Lung (tissue), 11 donors: ENCODE measurements at regions not wholly inside any gene's neighbourhood (a gene's known extent, or its start where the extent isn't known, plus 50 kb on each side); places are given as distances from the start of the nearest gene placed in this dataset.
"Not testable (repeated sequence)": the region's sequence is repeated elsewhere in the genome, so short reads cannot be mapped to it uniquely, and the experiment has no call there.

Experiments used
- ATAC-seq: fragments of 200-7000 bp; cut with Tn5 transposase; one replicate; pipeline ENCODE4 v1.9.1; 2020; ENCODE audit warnings: moderate number of reproducible peaks; ENCODE audit not compliant: insufficient read depth, low FRiP score
- DNase-seq, 3 donors: peaks; one replicate each; pipeline ENCODE4 v3.0.0-alpha.2; 2013 to 2017
- H3K27ac ChIP-seq, 2 donors: one replicate each; pipeline ENCODE4 v1.5.1; 2013; ENCODE audit warnings: mild to moderate bottlenecking in 2 of 2, moderate library complexity in 2 of 2, control low read depth in 1 of 2, inconsistent platforms in 1 of 2, low read depth in 1 of 2, low read length in 1 of 2
- H3K27me3 ChIP-seq, 3 donors: one replicate each; pipeline ENCODE4 v1.5.1; 2013; ENCODE audit warnings: low read length in 2 of 3; ENCODE audit not compliant: control insufficient read depth in 3 of 3, insufficient read depth in 3 of 3
- H3K36me3 ChIP-seq, 4 donors: one replicate each; pipeline ENCODE4 v1.5.1; 2013; ENCODE audit warnings: low read length in 4 of 4, mild to moderate bottlenecking in 1 of 4, moderate library complexity in 1 of 4; ENCODE audit not compliant: control insufficient read depth in 4 of 4, insufficient read depth in 4 of 4
- H3K4me1 ChIP-seq, 5 donors: one replicate each; pipeline ENCODE4 v1.5.1; 2013; ENCODE audit warnings: low read length in 5 of 5, mild to moderate bottlenecking in 2 of 5, moderate library complexity in 1 of 5; ENCODE audit not compliant: control insufficient read depth in 5 of 5, insufficient read depth in 5 of 5
- H3K4me3 ChIP-seq: one replicate; pipeline ENCODE4 v1.5.1; 2013; ENCODE audit warnings: mild to moderate bottlenecking, control low read depth, moderate library complexity
- H3K9ac ChIP-seq, 2 donors: one replicate each; pipeline ENCODE4 v1.5.1; 2013; ENCODE audit warnings: low read length in 2 of 2, control low read depth in 1 of 2; ENCODE audit not compliant: insufficient read depth in 1 of 2
- H3K9me3 ChIP-seq, 4 donors: one replicate each; pipeline ENCODE4 v1.5.1; 2013; ENCODE audit warnings: low read length in 3 of 4, mild to moderate bottlenecking in 1 of 4, moderate library complexity in 1 of 4; ENCODE audit not compliant: control insufficient read depth in 4 of 4, insufficient read depth in 3 of 4
- WGBS, 2 donors: extraction: QIAGEN DNeasy Blood & Tissue Kit; methylation state at CpG; one replicate each; pipeline ENCODE4 v1.1.7; 2013; 5-methylcytosine and 5-hydroxymethylcytosine counted together
- TF ChIP-seq, protein P1 (sequence below): IDR thresholded peaks from 2 replicates; pipeline ENCODE4 v1.5.1; 2012; ENCODE audit warnings: mild to moderate bottlenecking; ENCODE audit errors: control extremely low read depth, extremely low read depth
- donor health status: control.
- donor health status: control.
- donor health status: Bipolar disorder and iron deficiency.
- donor health status: healthy.
- donor health status: DM: yes; HTN: yes; CAD: no.

DNA sequence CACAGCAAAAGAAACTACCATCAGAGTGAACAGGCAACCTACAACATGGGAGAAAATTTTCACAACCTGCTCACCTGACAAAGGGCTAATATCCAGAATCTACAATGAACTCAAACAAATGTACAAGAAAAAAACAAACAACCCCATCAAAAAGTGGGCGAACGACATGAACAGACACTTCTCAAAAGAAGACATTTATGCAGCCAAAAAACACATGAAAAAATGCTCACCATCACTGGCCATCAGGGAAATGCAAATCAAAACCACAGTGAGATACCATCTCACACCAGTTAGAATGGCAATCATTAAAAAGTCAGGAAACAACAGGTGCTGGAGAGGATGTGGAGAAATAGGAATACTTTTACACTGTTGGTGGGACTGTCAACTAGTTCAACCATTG, 207.8 kb downstream of the USP6NL start:
- not testable (repeated sequence) for DNase-seq, H3K27me3 ChIP-seq, H3K4me3 ChIP-seq, H3K27ac ChIP-seq, H3K9ac ChIP-seq, ATAC-seq, H3K4me1 ChIP-seq, H3K36me3 ChIP-seq, H3K9me3 ChIP-seq
- WGBS, 2 donors = no CpG with 5 or more reads among the region's 2 CpGs

DNA sequence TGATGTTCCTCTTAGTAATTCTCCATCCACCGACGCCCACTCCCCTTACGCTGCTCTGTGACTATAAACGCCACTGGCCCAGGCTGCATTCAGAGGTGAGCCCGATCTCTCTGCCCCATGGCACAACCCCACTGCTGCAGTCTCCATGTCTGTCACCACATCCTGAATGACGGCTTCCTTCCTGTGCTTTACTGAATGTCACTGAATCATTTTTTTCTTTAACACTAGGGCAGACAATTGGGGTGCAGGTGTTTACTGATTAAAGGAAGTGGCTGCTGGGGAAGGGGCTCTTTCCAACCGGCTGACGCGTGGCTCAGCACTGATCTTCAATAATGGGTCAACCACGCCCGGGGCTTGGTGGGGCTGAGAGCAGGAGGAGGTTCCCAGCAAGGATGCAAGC, 208.3 kb downstream of the USP6NL start:
- Histone ChIP-seq H3K27ac (no peak overlapping the region), H3K4me3 (no peak overlapping the region), H3K36me3 (no peaks in the 10 kb centered on the region), H3K4me1 (no peaks in the 10 kb centered on the region), H3K9me3 (peaks cover 0 to 4% (median 0%) of the 10 kb centered on the region in 4 donors), H3K9ac (no peak overlapping the region), H3K27me3 (no peaks in the 10 kb centered on the region)
- 19 to 45% methylated on average over 11 of the region's 11 CpGs for WGBS, 2 donors
- TF ChIP-seq, protein P1, sequence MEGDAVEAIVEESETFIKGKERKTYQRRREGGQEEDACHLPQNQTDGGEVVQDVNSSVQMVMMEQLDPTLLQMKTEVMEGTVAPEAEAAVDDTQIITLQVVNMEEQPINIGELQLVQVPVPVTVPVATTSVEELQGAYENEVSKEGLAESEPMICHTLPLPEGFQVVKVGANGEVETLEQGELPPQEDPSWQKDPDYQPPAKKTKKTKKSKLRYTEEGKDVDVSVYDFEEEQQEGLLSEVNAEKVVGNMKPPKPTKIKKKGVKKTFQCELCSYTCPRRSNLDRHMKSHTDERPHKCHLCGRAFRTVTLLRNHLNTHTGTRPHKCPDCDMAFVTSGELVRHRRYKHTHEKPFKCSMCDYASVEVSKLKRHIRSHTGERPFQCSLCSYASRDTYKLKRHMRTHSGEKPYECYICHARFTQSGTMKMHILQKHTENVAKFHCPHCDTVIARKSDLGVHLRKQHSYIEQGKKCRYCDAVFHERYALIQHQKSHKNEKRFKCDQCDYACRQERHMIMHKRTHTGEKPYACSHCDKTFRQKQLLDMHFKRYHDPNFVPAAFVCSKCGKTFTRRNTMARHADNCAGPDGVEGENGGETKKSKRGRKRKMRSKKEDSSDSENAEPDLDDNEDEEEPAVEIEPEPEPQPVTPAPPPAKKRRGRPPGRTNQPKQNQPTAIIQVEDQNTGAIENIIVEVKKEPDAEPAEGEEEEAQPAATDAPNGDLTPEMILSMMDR = no peak
- ATAC-seq (no peak), DNase-seq (no peak)

DNA sequence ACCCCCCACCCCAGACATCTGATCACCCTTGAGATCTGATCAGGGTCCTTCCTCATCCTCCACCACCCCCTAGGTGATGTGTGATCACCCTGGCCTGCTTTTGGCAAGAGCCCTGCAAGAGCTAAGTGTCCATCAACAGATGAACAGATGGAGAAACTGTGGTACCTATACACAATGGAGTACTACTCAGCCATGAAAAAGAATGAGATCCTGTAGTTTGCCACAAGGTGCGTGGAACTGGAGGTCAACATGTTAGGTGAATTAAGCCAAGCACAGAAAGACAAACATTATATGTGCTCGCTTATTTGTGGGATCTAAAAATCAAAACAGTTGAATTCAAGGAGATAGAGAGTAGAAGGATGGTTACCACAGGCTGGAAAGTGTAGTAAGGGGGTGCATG, 209.1 kb downstream of the USP6NL start:
- H3K9ac ChIP-seq = no peak overlapping the region
- no peak overlapping the region for H3K27ac ChIP-seq
- 97 to 98% methylated on average over 2 of the region's 2 CpGs for WGBS, 2 donors
- no peaks in the 10 kb centered on the region for H3K27me3 ChIP-seq
- no peak overlapping the region for H3K4me3 ChIP-seq
- H3K36me3 ChIP-seq = no peaks in the 10 kb centered on the region
- no peak for ATAC-seq
- peaks cover 0 to 2% (median 0%) of the 10 kb centered on the region in 5 donors for H3K4me1 ChIP-seq
- TF ChIP-seq, protein P1 = no peak
- no peaks in the 10 kb centered on the region for H3K9me3 ChIP-seq
- no peak for DNase-seq

DNA sequence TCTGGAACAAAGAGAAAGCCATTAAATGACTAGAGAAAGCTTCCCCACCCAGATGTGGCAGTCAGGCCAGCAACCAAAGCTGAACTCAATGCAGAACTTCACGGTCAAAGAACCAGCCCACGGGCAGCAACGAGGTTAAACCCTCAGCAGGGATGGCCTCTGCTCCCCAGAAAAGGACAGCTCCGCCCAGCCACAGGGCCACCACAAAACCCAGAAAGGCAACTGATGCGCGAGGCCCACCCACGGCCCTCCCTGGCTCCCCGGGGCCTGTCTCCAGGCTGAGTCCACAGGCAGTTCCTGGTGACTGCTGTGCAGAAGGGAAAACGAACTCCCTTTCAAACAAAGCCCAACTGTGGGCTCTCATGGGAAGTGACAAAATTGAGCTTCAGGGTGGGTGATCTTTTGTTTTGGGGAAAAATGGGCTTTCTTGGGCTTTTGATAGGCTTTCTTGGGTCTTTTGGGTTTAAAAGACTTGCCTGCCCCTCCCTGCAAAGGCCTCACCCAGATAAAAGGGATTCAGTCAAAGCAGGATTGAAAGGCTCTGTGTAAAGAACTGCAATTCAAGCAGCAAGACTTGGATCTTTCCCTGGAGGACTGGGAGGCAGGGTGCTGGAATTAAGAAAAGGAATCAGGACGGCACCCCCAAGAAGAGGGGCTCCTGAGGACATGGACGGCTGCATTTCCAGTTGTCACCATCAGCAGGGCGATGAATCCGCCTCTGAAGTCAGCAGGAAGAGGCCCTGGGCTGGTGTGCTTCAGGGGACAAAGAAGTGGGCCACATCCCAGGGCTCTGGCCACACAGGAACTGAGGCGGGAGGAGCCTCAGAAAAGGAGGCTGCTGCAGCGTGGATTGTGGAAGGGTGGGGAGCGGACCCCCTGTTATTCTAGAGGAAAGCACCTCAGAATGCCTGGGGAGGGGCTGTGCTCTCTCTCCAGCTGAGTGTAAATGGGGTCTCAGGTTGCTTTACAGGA, 209.9 kb downstream of the USP6NL start:
- TF ChIP-seq, protein P1 = no peak
- H3K36me3 ChIP-seq = no peaks in the 10 kb centered on the region
- no peak overlapping the region for H3K27ac ChIP-seq
- 38 to 61% methylated on average over 16 of the region's 16 CpGs for WGBS, 2 donors
- H3K4me3 ChIP-seq = no peak overlapping the region
- DNase-seq (no peak), ATAC-seq (no peak)
- H3K9ac ChIP-seq = no peak overlapping the region
- no peaks in the 10 kb centered on the region for H3K9me3 ChIP-seq
- H3K4me1 ChIP-seq = peaks cover 0 to 5% (median 0%) of the 10 kb centered on the region in 5 donors
- no peaks in the 10 kb centered on the region for H3K27me3 ChIP-seq
